ENCODE measurements at regions not wholly inside any gene's neighbourhood (a gene's known extent, or its start where the extent isn't known, plus 50 kb on each side); places are given as distances from the start of the nearest gene placed in this dataset.
A peak's percentile ranks its signal among the peaks of the same experiment; 100 is the strongest.

GRCh38 chr4:159002950-159003349 is 99.9 kb upstream of the RAPGEF2 start:
- H3K27ac ChIP-seq (ENCODE audit: low read length), result no peak overlapping the region
- no peak overlapping the region for H3K4me3 ChIP-seq (ENCODE audit: low read length)
- no peaks in the 10 kb centered on the region for H3K36me3 ChIP-seq (ENCODE audit: control insufficient read depth, insufficient read depth, low read length)
- TF ChIP-seq CTCF (IDR thresholded peaks at IDR 0.05), result no peak
- H3K4me1 ChIP-seq (ENCODE audit: control insufficient read depth, insufficient read depth, low read length), result no peaks in the 10 kb centered on the region
- H3K4me1 Mint-ChIP-seq, result peaks cover 11 to 19% of the 10 kb centered on the region in 2 donors
- ATAC-seq (peak in 1 of 3 donors; percentile 33), DNase-seq (no peak)
- H3K4me3 Mint-ChIP-seq, result no peak overlapping the region
- H3K27me3 ChIP-seq (ENCODE audit: control insufficient read depth, insufficient read depth, low read length), result no peaks in the 10 kb centered on the region
- intact Hi-C loops (cut with micrococcal nuclease), result no loop called here
- no peaks in the 10 kb centered on the region for H3K9me3 Mint-ChIP-seq
- H3K9me3 ChIP-seq (ENCODE audit: control insufficient read depth, insufficient read depth, low read length), result no peaks in the 10 kb centered on the region
- 60% methylated on average over 3 of the region's 3 CpGs for WGBS (ENCODE audit: insufficient coverage)
- H3K27me3 Mint-ChIP-seq (ENCODE audit: low read depth in 2 of 2), result peaks cover 4 to 13% of the 10 kb centered on the region in 2 donors
- H3K27ac Mint-ChIP-seq, result peak overlapping the region in 1 of 2 donors; percentile 2
- no peaks in the 10 kb centered on the region for H3K36me3 Mint-ChIP-seq

DNA sequence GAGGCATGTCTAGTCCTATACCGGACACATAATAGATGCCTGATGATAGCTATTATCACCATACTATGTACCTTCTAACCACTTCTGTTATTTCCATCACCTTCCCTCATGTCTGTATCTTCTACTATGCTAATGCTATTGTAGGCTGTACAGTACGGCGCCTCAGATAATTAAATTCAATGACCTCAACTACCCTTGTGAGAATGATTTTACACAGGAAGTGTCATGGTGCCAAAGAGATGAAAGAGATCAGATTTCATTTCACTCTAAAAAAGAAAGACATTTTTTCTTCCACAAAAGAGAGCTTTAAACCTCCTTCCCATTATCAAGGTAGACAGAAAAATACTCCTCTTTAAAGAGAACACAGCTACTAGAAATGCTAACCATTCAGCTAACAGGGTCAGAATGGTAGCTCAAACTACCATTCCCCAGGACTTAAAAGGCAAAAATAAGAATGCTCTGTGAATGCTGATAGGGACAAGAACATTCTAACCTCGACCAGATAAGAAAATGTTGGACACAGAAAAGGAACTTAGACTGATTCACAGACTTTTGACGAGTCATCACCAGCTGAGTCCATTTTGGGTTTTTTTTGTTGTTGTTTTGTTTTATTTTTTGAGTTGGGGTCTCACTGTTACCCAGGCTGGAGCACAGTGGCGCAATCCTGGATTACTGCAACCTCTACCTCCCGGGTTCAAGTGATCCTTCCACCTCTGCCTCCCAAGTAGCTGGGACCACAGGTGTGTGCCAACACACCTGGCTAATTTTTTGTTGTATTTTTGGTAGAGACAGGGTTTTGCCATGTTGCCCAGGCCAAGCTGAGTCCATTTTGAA is 99.2 kb upstream of the RAPGEF2 start:
- Histone ChIP-seq H3K27me3 (ENCODE audit: control insufficient read depth, insufficient read depth, low read length) (no peaks in the 10 kb centered on the region), H3K4me1 (ENCODE audit: control insufficient read depth, insufficient read depth, low read length) (no peaks in the 10 kb centered on the region), H3K27ac (ENCODE audit: low read length) (no peak overlapping the region), H3K9me3 (ENCODE audit: control insufficient read depth, insufficient read depth, low read length) (no peaks in the 10 kb centered on the region), H3K36me3 (ENCODE audit: control insufficient read depth, insufficient read depth, low read length) (no peaks in the 10 kb centered on the region), H3K4me3 (ENCODE audit: low read length) (no peak overlapping the region)
- ATAC-seq, result peak; percentile 61 to 78 (median 76)
- Mint-ChIP-seq H3K4me3 (no peak overlapping the region), H3K36me3 (no peaks in the 10 kb centered on the region), H3K9me3 (no peaks in the 10 kb centered on the region), H3K27ac (peak overlapping the region in 1 of 2 donors; percentile 2), H3K4me1 (peaks cover 11 to 19% of the 10 kb centered on the region in 2 donors), H3K27me3 (ENCODE audit: low read depth in 2 of 2) (peaks cover 4 to 13% of the 10 kb centered on the region in 2 donors)
- intact Hi-C loops (cut with micrococcal nuclease), result no loop called here
- WGBS (ENCODE audit: insufficient coverage), result 90% methylated on average over 5 of the region's 7 CpGs
- DNase-seq, result no peak
- no peak for TF ChIP-seq CTCF (IDR thresholded peaks at IDR 0.05)

DNA sequence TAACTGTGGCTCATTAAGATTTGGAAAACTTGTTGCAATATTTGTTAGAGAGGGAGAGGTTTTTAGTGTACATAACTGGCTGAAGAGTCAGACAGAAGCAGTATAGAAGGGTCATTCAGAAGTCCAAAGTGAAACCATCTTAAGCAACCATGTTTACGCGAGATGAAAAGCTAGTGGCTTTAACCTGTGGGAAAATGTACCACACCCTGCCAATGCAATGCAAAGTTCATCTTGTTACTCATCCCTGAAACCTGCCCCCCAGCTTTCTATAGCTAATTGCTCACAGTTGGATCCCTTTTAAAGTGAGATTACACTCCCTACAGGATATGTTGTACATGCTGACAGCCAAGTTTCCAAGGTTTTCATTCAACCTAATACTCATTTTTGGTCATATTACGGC is 96.7 kb upstream of the RAPGEF2 start:
- DNase-seq (no peak), ATAC-seq (no peak)
- no peak for TF ChIP-seq CTCF (IDR thresholded peaks at IDR 0.05)
- Histone ChIP-seq H3K9me3 (ENCODE audit: control insufficient read depth, insufficient read depth, low read length) (no peaks in the 10 kb centered on the region), H3K4me1 (ENCODE audit: control insufficient read depth, insufficient read depth, low read length) (no peaks in the 10 kb centered on the region), H3K4me3 (ENCODE audit: low read length) (no peak overlapping the region), H3K27me3 (ENCODE audit: control insufficient read depth, insufficient read depth, low read length) (no peaks in the 10 kb centered on the region), H3K36me3 (ENCODE audit: control insufficient read depth, insufficient read depth, low read length) (no peaks in the 10 kb centered on the region), H3K27ac (ENCODE audit: low read length) (no peak overlapping the region)
- intact Hi-C loops (cut with micrococcal nuclease), result no loop called here
- H3K27me3 Mint-ChIP-seq (ENCODE audit: low read depth in 2 of 2), result peaks cover 7% of the 10 kb centered on the region in 2 donors
- H3K36me3 Mint-ChIP-seq, result no peaks in the 10 kb centered on the region
- H3K9me3 Mint-ChIP-seq, result no peaks in the 10 kb centered on the region
- H3K4me3 Mint-ChIP-seq, result no peak overlapping the region
- WGBS (ENCODE audit: insufficient coverage), result 100% methylated on average over 3 of the region's 3 CpGs
- peaks cover 11 to 19% of the 10 kb centered on the region in 2 donors for H3K4me1 Mint-ChIP-seq
- H3K27ac Mint-ChIP-seq, result no peak overlapping the region

Measured in natural killer cell (primary cell).